HPDE6-E6E7 (cell line): ENCODE measurements at regions not wholly inside any gene's neighbourhood (a gene's known extent, or its start where the extent isn't known, plus 50 kb on each side); places are given as distances from the start of the nearest gene placed in this dataset.
"Not testable (repeated sequence)": the region's sequence is repeated elsewhere in the genome, so short reads cannot be mapped to it uniquely, and the experiment has no call there.

ENCODE experiments used
- DNase-seq: peaks from one replicate; pipeline ENCODE4 v3.0.0; 2011; ENCODE audit warnings: missing footprints; ENCODE audit errors: extremely low spot score

DNA sequence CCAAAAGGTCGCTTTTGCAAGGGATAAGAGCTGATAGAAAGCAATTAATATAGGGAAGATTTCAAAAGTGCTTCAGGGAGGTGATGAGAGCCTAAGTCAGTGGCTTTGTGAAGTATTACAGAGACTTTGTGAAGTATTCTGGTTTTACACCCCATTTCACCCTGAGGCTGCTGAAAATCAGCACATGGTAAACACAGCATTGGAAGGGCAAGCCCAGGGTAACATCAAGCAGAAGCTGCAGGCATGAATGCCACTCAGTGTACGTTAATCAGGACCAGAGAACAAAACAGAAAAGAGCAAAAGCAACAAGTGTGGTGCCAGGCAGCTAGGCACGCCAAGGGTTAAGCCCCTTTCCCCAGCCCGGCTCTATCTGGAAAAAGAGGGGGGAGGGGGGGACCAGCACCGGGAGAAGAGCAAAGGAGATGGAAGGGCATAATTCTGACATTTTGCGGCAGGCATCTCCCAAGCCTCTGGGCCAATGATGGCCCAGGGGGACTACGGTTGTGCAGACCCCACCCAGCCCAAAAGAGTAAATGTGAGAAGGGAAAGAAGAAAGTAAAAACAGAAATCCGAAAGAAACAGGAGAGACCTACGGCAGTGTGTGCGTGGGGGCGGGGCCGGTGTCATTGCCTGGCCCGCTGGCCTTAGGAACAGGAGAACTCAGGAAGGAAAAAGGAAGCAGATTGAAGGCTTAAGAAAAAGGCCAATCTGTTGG, 58.9 kb downstream of the DHRS2 start:
- DNase-seq: no peak

DNA sequence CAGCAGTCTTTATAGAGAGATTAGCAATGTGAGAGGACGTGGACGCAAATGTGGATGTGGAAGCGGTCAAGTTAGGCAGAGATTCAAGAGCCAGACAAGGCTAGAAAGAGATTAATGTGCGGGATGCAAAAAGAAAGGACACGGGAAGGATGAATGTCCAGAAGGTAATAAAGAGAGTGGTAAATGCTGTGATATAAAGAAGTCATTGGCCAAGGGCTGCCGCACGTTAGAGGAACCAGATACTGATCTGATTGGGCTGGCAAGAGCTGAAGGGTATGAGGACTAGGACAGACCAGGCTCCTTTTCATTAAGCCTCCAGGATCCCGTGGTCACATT, 59.5 kb downstream of the DHRS2 start:
- DNase-seq: no peak

DNA sequence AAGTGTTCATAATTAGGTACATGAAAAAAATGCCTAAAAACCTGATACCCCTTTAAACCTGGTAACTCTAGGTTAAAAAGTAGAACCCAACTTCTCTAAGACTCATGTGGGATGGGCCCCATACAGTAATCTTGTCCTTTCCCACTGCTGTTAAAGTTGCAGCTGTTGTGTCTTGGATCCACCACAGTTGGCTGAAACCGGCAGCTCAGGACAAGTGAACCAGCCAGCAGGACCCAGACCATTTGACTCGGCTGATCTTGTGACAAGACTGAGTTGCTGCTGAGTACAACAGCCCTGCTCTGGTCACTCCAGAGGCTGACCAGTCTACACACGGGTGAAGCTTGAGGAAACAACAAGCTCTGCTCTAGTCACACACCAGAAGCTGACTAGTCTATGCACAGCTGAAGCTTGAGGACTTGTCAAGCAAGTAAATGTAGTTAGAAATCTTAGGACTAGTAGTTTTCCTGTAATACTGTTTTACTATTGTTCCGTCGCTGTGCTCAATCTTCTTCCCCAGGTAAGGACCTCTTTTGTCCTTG, 60.6 kb downstream of the DHRS2 start:
- no peak for DNase-seq

DNA sequence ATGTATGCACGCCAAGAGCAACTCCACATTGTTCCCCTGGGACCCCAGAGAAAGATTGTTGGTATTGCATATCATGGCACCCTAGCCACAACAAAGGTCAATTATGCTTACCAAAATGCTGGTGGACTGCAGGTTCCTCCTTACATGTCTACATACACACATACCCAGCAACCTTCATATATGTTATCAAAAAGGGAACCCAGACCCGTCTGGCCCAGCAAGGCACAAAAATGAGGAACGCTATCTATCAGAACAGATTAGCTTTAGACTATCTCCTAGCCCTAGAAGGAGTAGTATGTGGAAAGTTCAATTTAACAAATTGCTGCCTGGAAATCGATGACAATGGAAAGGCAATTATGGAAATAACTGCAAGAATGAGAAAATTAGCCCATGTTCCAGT, 61.5 kb downstream of the DHRS2 start:
- DNase-seq: no peak

DNA sequence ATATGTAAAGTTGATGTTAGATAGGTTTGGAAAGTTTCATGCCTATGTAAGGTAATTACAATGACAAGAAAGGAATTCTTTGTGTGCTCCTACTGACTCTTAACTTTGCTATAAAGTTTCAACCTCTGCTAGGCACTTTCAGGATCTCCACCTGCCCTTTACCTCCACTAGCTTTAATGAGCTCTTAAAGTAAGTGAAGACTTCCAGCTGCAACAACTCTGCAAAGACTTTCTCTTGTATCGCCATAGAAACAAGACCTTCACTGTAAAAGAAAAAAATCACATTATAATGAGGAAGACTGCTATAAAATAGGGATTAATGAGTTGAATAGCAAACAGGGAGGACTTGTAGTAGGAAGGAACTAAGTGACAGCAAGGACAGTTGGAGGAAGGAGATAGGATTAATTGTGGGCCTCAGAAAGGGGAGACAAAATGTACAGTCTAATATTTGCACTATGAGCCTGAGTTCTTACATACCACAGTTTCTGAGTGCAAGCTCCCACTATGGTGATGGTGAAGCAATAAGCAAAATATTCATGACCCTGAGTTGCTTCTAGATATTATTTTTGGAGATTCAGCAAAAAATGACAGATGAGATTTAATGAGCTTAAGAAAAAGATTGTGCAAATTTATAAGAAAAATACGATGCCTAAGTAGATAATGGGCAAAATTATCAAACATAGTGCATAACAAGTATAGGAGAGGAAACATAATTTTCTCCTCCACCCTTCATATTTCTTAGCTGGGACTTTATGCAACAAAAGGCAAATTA, 66.7 kb downstream of the DHRS2 start:
- DNase-seq: no peak

DNA sequence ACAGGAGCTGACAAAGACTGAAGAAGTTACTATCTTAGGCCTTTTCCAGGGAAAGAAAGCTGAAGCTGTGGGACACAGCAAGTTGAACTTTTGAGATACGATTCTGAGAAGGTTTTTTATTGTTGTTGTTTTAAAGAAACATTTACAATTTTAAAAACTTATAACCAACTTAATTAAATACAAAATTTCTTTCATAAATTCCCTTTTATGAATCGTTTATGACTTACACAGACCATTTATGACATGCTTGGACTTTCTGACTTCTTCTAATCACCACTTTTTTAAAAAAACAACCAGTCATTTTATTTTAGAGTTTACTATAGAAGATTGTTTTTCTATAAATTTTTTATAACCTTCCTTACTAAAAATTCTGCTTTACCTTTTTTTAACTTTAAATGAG, 68.7 kb downstream of the DHRS2 start:
- DNase-seq: no peak

DNA sequence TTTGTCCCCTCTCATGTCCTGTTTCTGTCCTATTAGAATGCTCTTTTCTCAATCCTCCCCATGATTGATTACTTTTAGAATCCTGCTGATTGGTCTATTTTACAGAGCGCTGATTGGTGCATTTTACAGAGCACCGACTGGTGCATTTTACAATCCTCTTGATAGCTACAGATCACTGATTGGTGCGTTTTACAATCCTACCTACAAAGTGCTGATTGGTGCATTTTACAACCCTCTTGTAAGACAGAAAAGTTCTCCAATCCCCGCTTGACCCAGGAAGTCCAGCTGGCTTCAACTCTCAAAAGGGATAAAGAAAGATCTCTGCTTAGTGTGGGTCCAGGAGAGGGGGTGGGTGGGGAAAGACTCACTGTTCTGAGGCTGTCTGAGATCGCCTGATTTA, 71.3 kb downstream of the DHRS2 start:
- DNase-seq: no peak

DNA sequence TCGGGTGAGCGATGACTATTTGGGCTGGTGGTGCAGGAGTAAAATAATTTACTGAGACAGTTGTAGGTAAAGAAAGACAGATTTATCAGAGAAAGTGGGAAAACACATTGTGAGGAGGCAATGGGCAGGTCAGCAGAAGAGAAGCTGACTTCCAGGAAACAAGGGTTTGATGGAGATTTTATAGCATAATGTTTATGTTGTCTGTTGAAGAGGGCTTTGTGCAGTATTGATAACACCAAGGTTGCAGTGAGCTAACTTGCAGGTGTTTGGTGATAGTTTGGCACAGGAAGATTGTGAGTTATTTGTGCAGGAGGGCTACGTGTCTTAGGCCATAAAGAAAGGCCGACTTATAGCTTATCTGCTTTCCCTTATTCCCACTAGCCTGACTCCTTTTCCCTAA, 72.2 kb downstream of the DHRS2 start:
- DNase-seq: no peak

DNA sequence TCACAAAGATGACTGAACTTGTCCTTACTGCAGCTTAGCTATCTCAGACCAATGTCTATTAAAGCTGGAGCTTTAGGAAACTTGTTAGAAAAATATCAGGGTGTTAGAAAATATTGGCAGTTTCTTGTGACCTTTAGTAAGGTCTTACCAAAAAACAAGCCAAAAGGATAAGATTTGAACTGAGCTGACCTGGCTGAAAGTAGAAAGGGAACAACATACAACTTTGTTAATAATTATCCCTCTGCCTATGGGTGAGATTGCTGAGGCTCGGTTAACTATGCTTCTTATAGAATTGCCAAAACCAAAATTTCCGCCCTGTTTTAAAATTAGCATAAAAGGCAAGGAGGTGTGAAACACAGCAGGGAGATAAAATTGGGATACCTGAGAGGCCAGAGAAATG, 73.8 kb downstream of the DHRS2 start:
- no peak for DNase-seq

DNA sequence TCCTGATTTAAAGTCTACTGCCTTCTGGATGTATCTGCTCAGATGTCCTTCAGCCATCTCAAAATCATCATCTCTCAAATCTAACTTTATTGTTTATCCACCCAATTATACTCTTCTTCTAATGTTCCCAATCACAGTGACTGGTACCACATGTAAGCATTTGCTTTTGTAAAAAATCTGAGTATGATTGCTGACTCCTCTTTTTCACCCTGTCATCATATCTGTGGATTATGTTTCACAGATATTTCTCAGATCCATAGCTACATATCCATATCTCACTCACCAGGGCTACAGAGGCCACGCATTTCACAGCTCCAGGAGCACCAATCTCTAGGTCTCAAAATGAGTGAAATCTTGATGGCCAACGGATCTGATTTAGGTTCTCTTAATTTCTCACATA, 76.1 kb downstream of the DHRS2 start:
- no peak for DNase-seq

DNA sequence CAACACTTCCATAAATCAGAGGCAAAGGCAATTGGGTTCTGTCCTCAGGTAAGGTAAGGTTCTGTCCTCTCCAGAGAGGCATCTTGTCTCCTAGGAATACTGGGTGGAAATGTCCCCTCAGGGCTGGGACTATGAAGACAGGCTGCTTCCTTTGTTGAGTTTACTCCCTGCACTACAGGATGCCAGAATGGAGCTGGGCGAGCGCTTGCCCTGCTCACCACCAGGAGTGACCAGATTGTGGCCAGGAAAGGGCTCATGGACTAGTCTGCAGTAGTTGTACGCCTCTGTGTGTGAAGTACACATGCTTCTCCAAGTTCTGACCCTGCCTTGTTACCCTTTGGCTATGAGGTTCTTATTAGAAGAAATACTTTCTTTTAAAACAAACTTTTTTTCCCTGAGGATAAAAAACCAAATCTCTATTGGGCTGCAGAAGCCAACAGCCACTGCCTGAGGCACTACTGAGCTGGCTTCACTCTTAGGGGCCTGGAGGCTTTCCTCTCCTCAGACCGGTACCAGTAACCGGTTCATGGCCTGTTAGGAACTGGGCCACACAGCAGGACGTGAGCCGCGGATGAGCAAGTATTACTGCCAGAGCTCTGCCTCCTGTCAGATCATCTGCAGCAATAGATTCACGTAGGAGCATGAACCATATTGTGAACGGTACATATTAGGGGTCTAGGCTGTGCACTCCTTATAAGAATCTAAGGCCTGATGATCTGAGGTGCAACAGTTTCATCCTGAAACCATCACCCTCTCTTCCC, 83.2 kb downstream of the DHRS2 start:
- DNase-seq: no peak

DNA sequence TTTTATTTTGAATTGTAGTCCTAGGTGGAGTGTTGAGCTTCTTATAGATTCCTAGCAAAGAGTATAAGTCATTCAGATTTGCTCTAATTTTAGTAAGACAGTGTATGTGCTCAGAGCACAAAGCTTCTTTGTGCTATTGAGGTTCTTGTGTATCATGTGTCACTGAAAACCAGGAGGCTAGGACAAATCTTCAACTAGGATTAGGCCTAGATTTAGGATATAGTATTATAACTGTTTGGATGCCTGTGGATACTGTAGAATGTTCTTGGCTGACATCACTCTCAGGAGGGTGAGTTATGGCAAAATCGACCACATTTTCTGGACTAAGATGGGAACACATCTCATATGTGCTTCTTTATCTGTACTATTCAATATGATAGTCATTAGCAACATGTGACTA, 86.5 kb downstream of the DHRS2 start:
- DNase-seq: no peak

DNA sequence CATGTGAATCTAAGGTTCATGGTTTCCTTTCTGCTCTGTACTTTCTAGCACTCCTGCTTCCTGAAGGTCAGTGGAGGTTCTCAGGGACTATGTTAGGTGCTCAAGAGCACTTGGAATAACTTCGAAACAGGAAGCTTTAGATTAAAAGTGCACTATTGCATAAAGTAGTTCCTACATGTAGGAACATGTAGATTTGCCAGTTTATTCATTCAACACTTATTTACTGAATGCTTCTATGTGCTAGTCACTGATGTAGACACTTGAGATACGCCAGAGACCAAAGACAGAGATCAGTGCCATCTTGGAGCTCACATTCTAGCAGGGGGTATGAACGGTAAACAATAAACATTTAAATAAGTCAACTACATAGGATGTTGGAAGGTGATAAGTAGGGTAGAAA, 87.7 kb downstream of the DHRS2 start:
- DNase-seq: no peak

DNA sequence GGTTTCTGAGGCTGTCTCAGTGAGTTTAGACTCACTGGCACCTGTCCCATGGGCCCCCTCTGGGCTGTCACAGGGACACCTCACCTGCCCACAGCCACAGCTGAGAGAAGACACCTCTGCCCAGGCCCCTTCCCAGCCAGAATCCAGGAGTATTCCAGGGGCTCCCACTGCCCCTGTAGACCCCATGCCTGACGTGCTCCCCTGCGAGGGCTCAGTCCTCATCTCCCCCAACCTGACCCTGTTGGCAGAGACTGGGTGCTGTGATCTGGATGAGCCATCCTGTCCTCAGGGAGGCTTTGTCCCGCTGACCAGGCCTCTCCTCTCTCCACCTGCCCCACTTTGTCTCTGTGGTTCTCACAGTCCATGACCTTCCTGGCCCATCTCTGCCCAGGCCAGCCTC, 89.4 kb downstream of the DHRS2 start:
- DNase-seq: no peak

DNA sequence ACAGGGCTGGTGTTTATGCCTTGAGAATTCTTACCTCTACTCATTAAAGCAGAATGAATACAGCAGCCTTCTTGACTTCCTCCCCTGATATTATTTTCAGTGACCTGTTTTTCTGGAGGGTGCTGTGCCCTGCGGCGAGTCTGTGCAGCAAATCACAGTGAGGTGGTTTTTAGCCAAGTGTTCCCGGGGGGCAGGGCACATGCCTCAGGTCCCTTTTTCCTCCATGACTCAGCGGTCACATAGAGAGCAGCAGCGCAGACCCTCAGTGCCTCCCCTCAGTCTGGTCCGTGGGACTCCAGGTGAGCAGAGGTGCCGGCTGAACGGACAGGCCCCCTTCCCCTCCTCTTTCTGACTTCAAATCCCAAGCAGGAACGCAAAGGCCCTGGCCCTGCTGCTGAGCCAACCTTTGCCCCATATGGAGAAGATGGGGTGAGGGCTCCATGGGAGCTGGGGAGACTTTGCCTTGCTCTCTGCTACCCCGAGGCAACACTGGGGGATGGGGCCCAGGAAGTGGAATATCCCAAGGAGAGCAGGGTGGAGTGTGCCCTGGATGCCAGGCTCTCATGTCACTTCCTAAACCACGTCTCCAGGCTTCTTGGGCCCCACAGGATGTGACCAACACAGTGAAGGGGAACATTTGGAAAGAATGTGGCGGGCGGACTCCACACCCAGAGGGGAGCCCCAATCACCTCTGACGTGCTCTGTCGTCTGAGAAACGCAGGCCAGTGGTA, 90.0 kb downstream of the DHRS2 start:
- no peak for DNase-seq

DNA sequence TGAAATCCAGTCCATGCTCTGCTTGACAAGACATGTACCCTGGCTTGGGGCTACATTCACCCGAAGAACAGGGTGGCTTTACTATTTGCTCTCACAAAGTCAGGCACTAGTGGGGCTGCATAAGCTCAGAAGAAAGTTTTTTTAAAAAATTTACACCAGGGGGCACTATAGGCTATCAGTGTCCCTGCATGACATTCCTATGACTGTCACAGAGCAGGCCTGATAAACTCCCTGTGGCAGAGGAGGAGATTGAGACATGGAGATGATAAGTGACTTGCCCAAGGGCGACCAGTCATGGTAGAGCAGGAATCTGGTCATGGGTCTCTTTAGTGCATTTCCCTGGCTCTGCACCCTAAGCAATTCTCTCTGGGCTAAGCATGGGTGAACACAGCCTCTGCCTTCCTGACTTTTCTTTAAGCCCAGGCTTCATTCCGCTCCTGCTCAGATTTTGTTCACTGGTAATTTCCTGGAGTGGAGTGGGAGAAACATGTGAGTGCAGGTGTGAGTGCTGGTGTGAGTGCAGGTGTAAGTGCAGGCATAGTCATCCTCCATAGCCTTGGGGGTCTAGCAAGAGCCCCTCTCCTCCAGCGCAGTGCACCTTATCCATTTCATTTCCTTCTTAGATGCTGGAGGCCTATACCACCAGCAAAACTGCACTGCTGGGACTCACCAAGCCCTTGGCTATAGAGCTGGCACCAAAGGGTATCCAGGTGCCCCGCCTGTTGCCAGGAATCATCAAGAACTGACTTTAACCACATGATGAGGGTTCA, 91.6 kb downstream of the DHRS2 start:
- DNase-seq: peak; percentile 37

DNA sequence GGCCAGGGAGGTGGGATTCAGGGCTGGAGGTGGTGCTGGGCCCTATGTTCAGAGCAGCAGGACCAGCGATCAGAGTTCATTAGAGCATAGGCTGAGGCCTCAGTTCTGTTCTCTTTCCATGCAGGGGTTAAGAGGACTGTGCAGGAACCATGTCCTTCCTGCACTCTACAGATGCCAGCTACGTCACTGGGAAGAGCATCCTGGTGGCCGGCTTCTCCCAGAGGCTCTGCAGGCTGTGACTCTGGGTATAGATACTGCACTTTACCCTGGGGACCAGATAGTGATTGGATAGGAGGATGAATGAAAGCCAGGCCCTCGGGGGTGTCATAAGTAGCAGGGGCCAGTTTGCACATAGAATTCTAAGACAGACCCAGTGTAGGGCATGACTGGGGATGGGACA, 92.6 kb downstream of the DHRS2 start:
- DNase-seq: no peak

DNA sequence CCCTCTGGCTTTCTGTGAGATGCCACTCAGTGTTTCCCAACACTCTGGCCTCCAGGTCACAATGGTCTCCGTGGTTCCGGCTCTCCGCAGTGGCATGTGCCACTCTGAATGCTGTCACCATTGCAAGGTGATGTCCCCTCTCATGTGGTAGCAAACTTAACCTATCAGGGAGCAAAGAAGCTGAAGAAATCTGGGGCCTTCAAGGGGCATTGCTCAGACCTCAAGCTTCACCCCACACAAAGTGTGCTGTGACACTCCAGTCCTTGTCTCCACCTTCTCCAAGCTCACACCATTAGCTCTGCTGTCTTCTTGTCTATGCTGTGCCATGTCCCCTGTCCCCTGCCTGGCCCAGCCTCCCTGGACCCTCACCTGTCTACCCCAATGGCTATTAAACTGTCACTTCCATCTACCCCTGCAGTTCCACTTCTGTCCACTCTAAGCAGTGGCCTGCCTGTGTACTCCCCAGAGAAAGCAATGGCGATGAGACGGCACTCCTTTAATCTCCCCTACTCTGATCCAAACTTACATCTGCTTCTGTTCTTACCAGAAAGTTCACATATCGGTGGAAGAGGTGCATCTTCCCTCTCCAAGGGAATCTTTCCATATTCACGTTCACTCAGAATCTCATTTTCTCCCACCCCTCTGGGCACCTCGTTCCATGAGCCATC, 93.7 kb downstream of the DHRS2 start:
- DNase-seq: no peak

DNA sequence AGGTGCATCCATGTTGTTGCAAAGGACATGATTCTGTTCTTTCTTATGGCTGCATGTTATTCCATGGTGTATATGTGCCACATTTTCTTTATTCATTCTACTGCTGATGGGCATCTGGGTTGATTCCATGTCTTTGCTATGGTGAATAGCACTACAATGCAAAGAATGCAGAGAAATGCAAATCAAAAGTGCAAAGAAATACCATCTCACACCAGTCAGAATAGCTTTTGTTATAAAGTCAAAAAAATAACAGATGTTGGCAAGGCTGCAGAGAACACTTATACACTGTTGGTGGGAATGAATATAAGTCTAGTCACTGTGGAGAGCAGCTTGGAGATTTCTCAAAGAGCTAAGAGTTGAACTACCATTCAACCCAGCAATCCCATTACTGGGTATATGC, 99.2 kb downstream of the DHRS2 start:
- no peak for DNase-seq

DNA sequence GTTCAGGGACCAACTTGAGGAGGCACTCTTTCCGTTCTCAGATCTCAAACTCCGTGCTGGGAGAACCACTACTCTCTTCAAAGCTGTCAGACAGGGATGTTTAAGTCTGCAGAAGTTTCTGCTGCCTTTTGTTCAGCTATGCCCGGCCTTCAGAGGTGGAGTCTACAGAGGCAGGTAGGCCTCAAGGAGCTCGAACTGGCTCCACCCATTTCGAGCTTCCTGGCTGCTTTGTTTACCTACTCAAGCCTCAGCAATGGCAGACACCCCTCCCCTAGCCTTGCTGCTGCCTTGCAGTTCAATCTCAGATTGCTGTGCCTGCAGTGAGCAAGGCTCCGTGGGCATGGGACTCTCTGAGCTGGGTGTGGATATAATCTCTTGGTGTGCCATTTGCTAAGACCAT, 108.2 kb downstream of the DHRS2 start:
- not testable (repeated sequence) for DNase-seq

DNA sequence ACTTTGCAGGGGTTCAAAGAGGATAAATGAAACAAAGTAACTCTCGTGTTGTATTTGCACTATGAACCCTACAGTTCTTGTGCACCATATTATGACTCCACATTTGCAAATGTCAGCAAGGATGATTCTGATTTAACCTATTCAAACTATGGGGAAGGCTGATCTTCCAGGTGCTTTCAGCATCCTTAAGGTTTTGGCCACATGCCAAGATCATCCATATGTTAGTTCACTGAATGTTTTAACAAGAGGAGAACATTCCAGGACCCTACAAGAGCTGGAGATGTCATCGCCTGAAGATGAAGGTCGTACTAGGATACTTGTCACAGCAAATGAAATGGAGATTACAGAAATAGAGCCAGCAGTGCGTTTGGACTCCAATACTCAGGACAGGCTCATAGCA, 114.2 kb downstream of the DHRS2 start:
- no peak for DNase-seq
